Neutrophil (primary cell): ENCODE measurements at regions not wholly inside any gene's neighbourhood (a gene's known extent, or its start where the extent isn't known, plus 50 kb on each side); places are given as distances from the start of the nearest gene placed in this dataset.

Experiments used
- H3K27ac ChIP-seq: fragments of 200-600 bp; sonication (generic); 2 replicates; pipeline ENCODE4 v1.5.1; 2016; ENCODE audit warnings: mild to moderate bottlenecking, moderate library complexity
- H3K27me3 ChIP-seq: fragments of 200-600 bp; sonication (generic); 2 replicates; pipeline ENCODE4 v1.6.0; 2016; ENCODE audit warnings: mild to moderate bottlenecking
- H3K36me3 ChIP-seq: fragments of 200-600 bp; sonication (generic); 2 replicates; pipeline ENCODE4 v1.5.1; 2017
- H3K4me1 ChIP-seq, 2 experiments: fragments of 200-600 bp in 1 of 2; sonication (generic) in 1 of 2; 1 replicate in 1 of 2; 2 replicates in 1 of 2; pipeline versions ENCODE4 v1.5.1 to v1.6.1; 2013 to 2016; ENCODE audit warnings: low read depth in 1 of 2, low read length in 1 of 2, mild to moderate bottlenecking in 1 of 2, moderate library complexity in 1 of 2; ENCODE audit not compliant: control insufficient read depth in 1 of 2, insufficient read depth in 1 of 2
- H3K4me3 ChIP-seq, 2 experiments: fragments of 200-600 bp in 1 of 2; sonication (generic) in 1 of 2; 1 replicate in 1 of 2; 2 replicates in 1 of 2; pipeline ENCODE4 v1.5.1; 2013 to 2016; ENCODE audit warnings: low read depth in 1 of 2, low read length in 1 of 2, mild to moderate bottlenecking in 1 of 2, moderate library complexity in 1 of 2
- H3K9me3 ChIP-seq: fragments of 200-600 bp; sonication (generic); 2 replicates; pipeline ENCODE4 v1.5.1; 2016
- CTCF ChIP-seq: fragments of 200-600 bp; sonication (generic); IDR thresholded peaks from 2 replicates; pipeline ENCODE4 v1.5.1; 2016; ENCODE audit warnings: antibody characterized with exemption

DNA sequence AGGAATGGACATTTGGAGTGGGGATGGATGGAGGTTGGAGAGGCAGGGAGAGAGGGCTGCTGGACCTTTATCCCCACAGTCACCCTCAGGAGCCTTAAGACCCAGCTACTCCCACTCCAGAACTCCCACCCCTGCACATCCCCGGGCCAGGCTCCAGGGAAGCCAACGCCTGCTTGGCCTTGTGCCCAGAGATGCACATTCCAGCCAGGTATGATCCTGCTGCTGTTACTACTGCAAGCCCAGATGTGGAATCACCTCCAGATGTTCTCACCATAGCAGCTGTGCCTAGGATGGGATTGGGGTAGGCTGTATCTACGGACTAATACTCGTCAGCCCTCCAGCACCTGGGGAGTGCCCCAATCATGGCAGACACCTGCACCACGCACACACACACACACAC is 71.7 kb downstream of the ZFP36L2 start:
- peaks cover 69% of the 10 kb centered on the region in 2 experiments for H3K4me1 ChIP-seq

DNA sequence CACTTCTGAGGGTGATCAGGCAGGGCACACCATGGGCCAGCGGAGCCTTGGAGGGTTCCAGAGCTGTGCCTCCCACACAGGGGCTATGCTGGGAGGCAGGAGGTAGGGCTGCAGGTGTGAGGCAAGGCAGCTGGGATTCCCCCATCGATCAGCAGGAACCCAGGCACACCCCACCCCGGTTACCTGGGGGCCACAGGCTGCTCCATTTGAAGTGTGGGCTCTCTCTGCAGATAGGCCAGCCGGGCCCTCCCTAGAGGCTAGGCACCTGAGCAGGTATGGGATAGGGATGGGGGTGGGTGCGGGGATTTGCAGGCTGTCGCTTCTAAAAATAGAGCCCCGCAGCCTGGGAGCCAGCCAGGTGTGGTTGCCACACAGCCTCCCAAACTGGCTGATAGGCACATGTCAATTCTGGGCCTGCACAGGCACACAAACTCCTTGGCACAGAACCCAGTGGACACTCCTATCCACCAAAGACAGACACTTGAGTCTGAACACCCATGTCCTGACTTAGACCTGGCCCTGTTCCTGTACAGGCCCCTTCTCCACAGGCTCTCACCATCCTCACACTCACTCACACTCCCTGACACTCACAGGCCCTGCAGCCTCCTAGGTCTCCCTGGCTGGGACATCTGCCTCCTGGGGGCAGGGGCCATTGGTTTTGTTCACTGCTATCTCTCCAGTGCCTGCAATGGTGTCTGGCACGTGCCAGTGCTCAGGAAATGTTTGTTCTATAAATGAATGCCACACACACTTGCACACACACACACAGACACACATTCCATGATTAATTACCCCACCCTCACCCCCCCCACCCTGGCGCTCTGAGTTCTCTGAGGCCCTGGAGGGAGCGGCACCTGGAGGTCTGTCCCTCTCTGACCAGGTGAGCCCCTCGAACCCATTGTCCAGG is 73.4 kb downstream of the ZFP36L2 start:
- Histone ChIP-seq H3K27ac (no peak overlapping the region), H3K36me3 (no peaks in the 10 kb centered on the region), H3K4me1 (peaks cover 52 to 54% of the 10 kb centered on the region in 2 experiments), H3K4me3 (no peak overlapping the region), H3K27me3 (no peaks in the 10 kb centered on the region), H3K9me3 (no peaks in the 10 kb centered on the region)
- TF ChIP-seq CTCF = no peak

More for the DNA sequence above, 71.7 kb downstream of the ZFP36L2 start:
- Histone ChIP-seq H3K27ac (no peak overlapping the region), H3K27me3 (no peaks in the 10 kb centered on the region), H3K36me3 (no peaks in the 10 kb centered on the region), H3K4me3 (no peak overlapping the region), H3K9me3 (no peaks in the 10 kb centered on the region)
- no peak for TF ChIP-seq CTCF

DNA sequence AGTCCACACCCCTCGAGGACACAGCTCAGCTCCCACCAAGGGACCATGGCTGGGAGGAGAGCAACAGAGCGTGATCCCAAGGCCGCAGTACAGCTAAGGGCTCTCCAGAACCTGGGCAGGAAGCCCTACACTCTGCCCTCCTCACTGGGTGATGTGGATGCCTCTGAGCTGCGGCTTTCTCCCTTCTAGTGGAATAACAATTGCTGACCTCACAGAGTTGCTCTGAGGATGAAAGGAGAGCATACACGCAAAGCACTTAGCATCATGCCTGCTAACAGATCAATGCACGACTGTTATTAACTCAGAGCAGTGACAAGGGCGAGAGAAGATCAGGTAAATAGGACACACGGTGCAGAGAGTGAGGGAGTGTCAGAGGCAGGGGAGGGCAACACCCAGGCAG is 74.2 kb downstream of the ZFP36L2 start:
- H3K27ac ChIP-seq = no peak overlapping the region
- H3K36me3 ChIP-seq = no peaks in the 10 kb centered on the region
- no peaks in the 10 kb centered on the region for H3K9me3 ChIP-seq
- H3K4me3 ChIP-seq = no peak overlapping the region
- no peaks in the 10 kb centered on the region for H3K27me3 ChIP-seq
- TF ChIP-seq CTCF = no peak
- peaks cover 44 to 46% of the 10 kb centered on the region in 2 experiments for H3K4me1 ChIP-seq

DNA sequence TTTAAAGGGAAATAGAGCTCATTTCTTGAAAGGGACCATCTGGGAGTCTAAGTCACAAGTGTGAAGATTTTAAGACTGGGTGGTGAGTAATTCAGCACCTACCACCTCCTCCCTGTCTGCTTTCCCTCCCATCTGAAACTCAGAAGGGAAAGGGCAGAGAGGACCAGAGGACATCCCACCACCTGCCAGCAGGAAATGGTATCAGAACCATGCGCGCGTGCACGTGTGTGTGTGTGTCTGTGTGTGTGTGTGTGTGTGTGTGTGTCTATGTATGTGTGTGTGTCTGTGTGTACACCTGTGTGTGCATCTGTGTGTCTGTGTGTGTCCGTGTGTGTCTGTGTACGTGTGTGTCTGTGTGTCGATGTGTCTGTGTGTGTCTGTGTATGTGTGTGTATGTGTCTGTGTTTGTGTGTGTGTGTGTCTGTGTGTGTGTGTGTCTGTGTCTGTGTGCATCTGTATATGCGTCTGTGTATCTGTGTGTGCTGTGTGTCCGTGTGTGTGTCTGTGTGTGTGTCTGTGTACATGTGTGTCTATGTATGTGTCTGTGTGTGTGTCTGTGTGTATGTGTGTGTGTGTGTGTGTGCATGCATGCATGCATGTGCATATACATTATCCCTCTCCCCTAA is 76.8 kb downstream of the ZFP36L2 start:
- Histone ChIP-seq H3K27ac (peak overlapping the region; percentile 8), H3K4me1 (peaks cover 41 to 49% of the 10 kb centered on the region in 2 experiments), H3K4me3 (no peak overlapping the region), H3K9me3 (no peaks in the 10 kb centered on the region), H3K27me3 (no peaks in the 10 kb centered on the region), H3K36me3 (no peaks in the 10 kb centered on the region)
- no peak for TF ChIP-seq CTCF

DNA sequence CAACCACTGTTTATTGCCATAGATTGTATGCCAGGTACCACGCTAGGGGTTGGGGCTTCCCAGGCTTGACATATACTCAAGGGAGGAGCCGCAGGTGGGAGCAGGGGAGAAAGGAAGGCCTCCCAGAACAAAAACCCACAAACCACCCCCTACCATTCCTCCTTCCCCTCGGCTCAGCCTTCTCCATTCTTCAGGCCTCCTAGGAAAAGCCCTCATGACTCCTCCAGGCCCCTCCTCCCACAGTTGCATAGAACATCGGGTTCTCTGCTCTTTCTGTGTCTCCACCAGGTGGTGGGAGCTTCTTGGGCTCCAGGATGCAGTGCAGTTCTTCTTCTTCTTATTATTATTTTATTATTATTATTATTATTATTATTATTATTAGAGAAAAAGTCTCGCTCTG is 80.3 kb downstream of the ZFP36L2 start:
- H3K9me3 ChIP-seq = no peaks in the 10 kb centered on the region
- H3K27me3 ChIP-seq = no peaks in the 10 kb centered on the region
- TF ChIP-seq CTCF = no peak
- H3K27ac ChIP-seq = peak overlapping the region; percentile 74
- H3K4me3 ChIP-seq = no peak overlapping the region
- H3K4me1 ChIP-seq = peaks cover 51 to 55% of the 10 kb centered on the region in 2 experiments
- H3K36me3 ChIP-seq = no peaks in the 10 kb centered on the region
